GM23338 (cell line): ENCODE measurements at regions not wholly inside any gene's neighbourhood (a gene's known extent, or its start where the extent isn't known, plus 50 kb on each side); places are given as distances from the start of the nearest gene placed in this dataset.

Source experiments
- CREB1 ChIP-seq: fragments of 250-450 bp; sonication (Bioruptor Pico); IDR thresholded peaks from 2 replicates; pipeline ENCODE4 v1.5.0; 2020; ENCODE audit warnings: low read depth, mild to moderate bottlenecking, moderate library complexity
- JUNB ChIP-seq: IDR thresholded peaks from one replicate; pipeline ENCODE4 v1.6.1; 2016; ENCODE audit warnings: antibody characterized with exemption; ENCODE audit not compliant: unreplicated experiment
- TF ChIP-seq, protein P1 (sequence below): IDR thresholded peaks from one replicate; pipeline ENCODE4 v1.6.1; 2018; ENCODE audit warnings: antibody characterized with exemption; ENCODE audit not compliant: unreplicated experiment
- TF ChIP-seq, protein P2 (sequence below), 2 experiments: fragments of 200-600 bp in 1 of 2; sonication (generic) in 1 of 2; conservative IDR thresholded peaks; 2 replicates each; pipeline versions ENCODE4 v1.5.1 to v1.6.1; 2016 to 2017; ENCODE audit warnings: antibody characterized with exemption in 2 of 2, low read depth in 2 of 2, mild to moderate bottlenecking in 2 of 2, moderate library complexity in 1 of 2

GRCh38 chr2:12315224-12315623, 401.5 kb upstream of the TRIB2 start:
- TF ChIP-seq, protein P1, sequence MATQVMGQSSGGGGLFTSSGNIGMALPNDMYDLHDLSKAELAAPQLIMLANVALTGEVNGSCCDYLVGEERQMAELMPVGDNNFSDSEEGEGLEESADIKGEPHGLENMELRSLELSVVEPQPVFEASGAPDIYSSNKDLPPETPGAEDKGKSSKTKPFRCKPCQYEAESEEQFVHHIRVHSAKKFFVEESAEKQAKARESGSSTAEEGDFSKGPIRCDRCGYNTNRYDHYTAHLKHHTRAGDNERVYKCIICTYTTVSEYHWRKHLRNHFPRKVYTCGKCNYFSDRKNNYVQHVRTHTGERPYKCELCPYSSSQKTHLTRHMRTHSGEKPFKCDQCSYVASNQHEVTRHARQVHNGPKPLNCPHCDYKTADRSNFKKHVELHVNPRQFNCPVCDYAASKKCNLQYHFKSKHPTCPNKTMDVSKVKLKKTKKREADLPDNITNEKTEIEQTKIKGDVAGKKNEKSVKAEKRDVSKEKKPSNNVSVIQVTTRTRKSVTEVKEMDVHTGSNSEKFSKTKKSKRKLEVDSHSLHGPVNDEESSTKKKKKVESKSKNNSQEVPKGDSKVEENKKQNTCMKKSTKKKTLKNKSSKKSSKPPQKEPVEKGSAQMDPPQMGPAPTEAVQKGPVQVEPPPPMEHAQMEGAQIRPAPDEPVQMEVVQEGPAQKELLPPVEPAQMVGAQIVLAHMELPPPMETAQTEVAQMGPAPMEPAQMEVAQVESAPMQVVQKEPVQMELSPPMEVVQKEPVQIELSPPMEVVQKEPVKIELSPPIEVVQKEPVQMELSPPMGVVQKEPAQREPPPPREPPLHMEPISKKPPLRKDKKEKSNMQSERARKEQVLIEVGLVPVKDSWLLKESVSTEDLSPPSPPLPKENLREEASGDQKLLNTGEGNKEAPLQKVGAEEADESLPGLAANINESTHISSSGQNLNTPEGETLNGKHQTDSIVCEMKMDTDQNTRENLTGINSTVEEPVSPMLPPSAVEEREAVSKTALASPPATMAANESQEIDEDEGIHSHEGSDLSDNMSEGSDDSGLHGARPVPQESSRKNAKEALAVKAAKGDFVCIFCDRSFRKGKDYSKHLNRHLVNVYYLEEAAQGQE, result no peak
- TF ChIP-seq CREB1 (CRISPR knock-in tag) (no peak), JUNB (no peak)
- TF ChIP-seq, protein P2, sequence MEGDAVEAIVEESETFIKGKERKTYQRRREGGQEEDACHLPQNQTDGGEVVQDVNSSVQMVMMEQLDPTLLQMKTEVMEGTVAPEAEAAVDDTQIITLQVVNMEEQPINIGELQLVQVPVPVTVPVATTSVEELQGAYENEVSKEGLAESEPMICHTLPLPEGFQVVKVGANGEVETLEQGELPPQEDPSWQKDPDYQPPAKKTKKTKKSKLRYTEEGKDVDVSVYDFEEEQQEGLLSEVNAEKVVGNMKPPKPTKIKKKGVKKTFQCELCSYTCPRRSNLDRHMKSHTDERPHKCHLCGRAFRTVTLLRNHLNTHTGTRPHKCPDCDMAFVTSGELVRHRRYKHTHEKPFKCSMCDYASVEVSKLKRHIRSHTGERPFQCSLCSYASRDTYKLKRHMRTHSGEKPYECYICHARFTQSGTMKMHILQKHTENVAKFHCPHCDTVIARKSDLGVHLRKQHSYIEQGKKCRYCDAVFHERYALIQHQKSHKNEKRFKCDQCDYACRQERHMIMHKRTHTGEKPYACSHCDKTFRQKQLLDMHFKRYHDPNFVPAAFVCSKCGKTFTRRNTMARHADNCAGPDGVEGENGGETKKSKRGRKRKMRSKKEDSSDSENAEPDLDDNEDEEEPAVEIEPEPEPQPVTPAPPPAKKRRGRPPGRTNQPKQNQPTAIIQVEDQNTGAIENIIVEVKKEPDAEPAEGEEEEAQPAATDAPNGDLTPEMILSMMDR (conservative IDR thresholded peaks at IDR 0.05; ENCODE audit: low read depth in 2 of 2), result no peak
